ENCODE measurements at regions not wholly inside any gene's neighbourhood (a gene's known extent, or its start where the extent isn't known, plus 50 kb on each side); places are given as distances from the start of the nearest gene placed in this dataset.
"Not testable (repeated sequence)": the region's sequence is repeated elsewhere in the genome, so short reads cannot be mapped to it uniquely, and the experiment has no call there.

GRCh38 chr3:105285653-105286241 lies 81.0 kb upstream of the ALCAM start:
- Mint-ChIP-seq H3K9me3 (no peaks in the 10 kb centered on the region), H3K27me3 (ENCODE audit: insufficient read depth, low read depth) (no peaks in the 10 kb centered on the region), H3K4me1 (no peaks in the 10 kb centered on the region), H3K36me3 (no peaks in the 10 kb centered on the region), H3K27ac (no peak overlapping the region), H3K4me3 (no peak overlapping the region)
- no peak for TF ChIP-seq EZH2 (IDR thresholded peaks at IDR 0.05)
- TF ChIP-seq CTCF (IDR thresholded peaks at IDR 0.05): no peak
- no peak for TF ChIP-seq EZH2phosphoT487 (IDR thresholded peaks at IDR 0.05)
- no peaks in the 10 kb centered on the region for H4K20me1 ChIP-seq (ENCODE audit: low read depth)
- H3K79me2 ChIP-seq (ENCODE audit: low read depth): no peaks in the 10 kb centered on the region
- no peak overlapping the region for H3K4me2 ChIP-seq
- no peak overlapping the region for H3K27ac ChIP-seq
- H3K4me1 ChIP-seq: no peaks in the 10 kb centered on the region
- no peaks in the 10 kb centered on the region for H3K36me3 ChIP-seq
- H2AFZ ChIP-seq (replicated peaks): peak overlapping the region; percentile 40
- DNase-seq (ENCODE audit: low spot score): no peak
- no peaks in the 10 kb centered on the region for H3K27me3 ChIP-seq
- no peak overlapping the region for H3K4me3 ChIP-seq
- H3K9ac ChIP-seq: no peak overlapping the region
- no peaks in the 10 kb centered on the region for H3K9me3 ChIP-seq (ENCODE audit: low read depth)
- H3F3A ChIP-seq (ENCODE audit: low read depth): no peaks in the 10 kb centered on the region

- no peaks in the 10 kb centered on the region for H3K79me2 ChIP-seq (ENCODE audit: low read depth)
- no peak overlapping the region for H3K27ac ChIP-seq
- no peaks in the 10 kb centered on the region for H3K4me1 Mint-ChIP-seq
- no peak overlapping the region for H3K4me3 Mint-ChIP-seq
- H3F3A ChIP-seq (ENCODE audit: low read depth): no peaks in the 10 kb centered on the region
- no peak for TF ChIP-seq CTCF (IDR thresholded peaks at IDR 0.05)
- TF ChIP-seq EZH2 (IDR thresholded peaks at IDR 0.05): no peak
- TF ChIP-seq EZH2phosphoT487 (IDR thresholded peaks at IDR 0.05): no peak
- H3K27me3 Mint-ChIP-seq (ENCODE audit: insufficient read depth, low read depth): no peaks in the 10 kb centered on the region
- H3K4me1 ChIP-seq: no peaks in the 10 kb centered on the region
- H3K4me3 ChIP-seq: no peak overlapping the region
- H3K9me3 Mint-ChIP-seq: no peaks in the 10 kb centered on the region
- no peaks in the 10 kb centered on the region for H3K9me3 ChIP-seq (ENCODE audit: low read depth)
- no peak for DNase-seq (ENCODE audit: low spot score)
- no peak overlapping the region for H3K9ac ChIP-seq
- no peaks in the 10 kb centered on the region for H3K36me3 Mint-ChIP-seq
- H3K27me3 ChIP-seq: no peaks in the 10 kb centered on the region
- H3K36me3 ChIP-seq: no peaks in the 10 kb centered on the region
- no peaks in the 10 kb centered on the region for H4K20me1 ChIP-seq (ENCODE audit: low read depth)
- H3K4me2 ChIP-seq: no peak overlapping the region
- H3K27ac Mint-ChIP-seq: no peak overlapping the region
- peak overlapping the region; percentile 8 for H2AFZ ChIP-seq (replicated peaks)
Observed at GRCh38 chr3:105293441-105293840, 73.3 kb upstream of the ALCAM start.

- not testable (repeated sequence) for H3K9me3 Mint-ChIP-seq; H3K36me3 ChIP-seq; H3K27ac Mint-ChIP-seq; H3K4me1 ChIP-seq; H3K79me2 ChIP-seq (ENCODE audit: low read depth); H3K27me3 Mint-ChIP-seq (ENCODE audit: insufficient read depth, low read depth); H3K36me3 Mint-ChIP-seq; H3K4me2 ChIP-seq; H3K9me3 ChIP-seq (ENCODE audit: low read depth); H3K4me3 ChIP-seq; DNase-seq (ENCODE audit: low spot score); H3F3A ChIP-seq (ENCODE audit: low read depth); H3K4me1 Mint-ChIP-seq; H3K4me3 Mint-ChIP-seq; H4K20me1 ChIP-seq (ENCODE audit: low read depth); H3K27ac ChIP-seq; H3K9ac ChIP-seq; H2AFZ ChIP-seq (replicated peaks); H3K27me3 ChIP-seq
Observed at GRCh38 chr3:105296182-105296822, 70.4 kb upstream of the ALCAM start.

GRCh38 chr3:105304487-105304886 lies 62.2 kb upstream of the ALCAM start:
- no peak overlapping the region for H3K27ac ChIP-seq
- Mint-ChIP-seq H3K9me3 (peaks cover 25% of the 10 kb centered on the region), H3K27me3 (ENCODE audit: insufficient read depth, low read depth) (no peaks in the 10 kb centered on the region), H3K36me3 (no peaks in the 10 kb centered on the region), H3K4me1 (no peaks in the 10 kb centered on the region), H3K4me3 (no peak overlapping the region), H3K27ac (peak overlapping the region; percentile 18)
- no peaks in the 10 kb centered on the region for H3K27me3 ChIP-seq
- no peaks in the 10 kb centered on the region for H3K9me3 ChIP-seq (ENCODE audit: low read depth)
- H4K20me1 ChIP-seq (ENCODE audit: low read depth): no peaks in the 10 kb centered on the region
- no peak overlapping the region for H3K4me3 ChIP-seq
- no peaks in the 10 kb centered on the region for H3K4me1 ChIP-seq
- no peaks in the 10 kb centered on the region for H3F3A ChIP-seq (ENCODE audit: low read depth)
- no peak for DNase-seq (ENCODE audit: low spot score)
- TF ChIP-seq CTCF (IDR thresholded peaks at IDR 0.05) (no peak), EZH2phosphoT487 (IDR thresholded peaks at IDR 0.05) (no peak), EZH2 (IDR thresholded peaks at IDR 0.05) (no peak)
- no peaks in the 10 kb centered on the region for H3K79me2 ChIP-seq (ENCODE audit: low read depth)
- no peak overlapping the region for H3K9ac ChIP-seq
- no peak overlapping the region for H2AFZ ChIP-seq (replicated peaks)
- H3K36me3 ChIP-seq: peaks cover 5% of the 10 kb centered on the region
- no peak overlapping the region for H3K4me2 ChIP-seq

Data from neural progenitor cell (in vitro differentiated cells).